H1 (cell line): ENCODE measurements at regions not wholly inside any gene's neighbourhood (a gene's known extent, or its start where the extent isn't known, plus 50 kb on each side); places are given as distances from the start of the nearest gene placed in this dataset.

ENCODE experiments used
- CTCF ChIA-PET: fragments of 300-600 bp; sonication (Branson Sonifier 250); formaldehyde crosslinking; loops from one replicate; lab custom pipeline; 2021; ENCODE audit not compliant: partially characterized antibody; lab: Charles Lee
- POLR2A ChIA-PET: fragments of 300-600 bp; sonication (Branson Sonifier 250); formaldehyde crosslinking; loops from one replicate; lab custom pipeline; 2021; ENCODE audit warnings: inconsistent platforms; ENCODE audit not compliant: partially characterized antibody; lab: Charles Lee
- DNase-seq, 2 experiments: peaks; one replicate each; pipeline versions ENCODE4 v3.0.0 to v3.0.0-alpha.2; 2010 to 2022; ENCODE audit warnings: low spot score in 2 of 2, low read depth in 1 of 2, mixed read lengths in 1 of 2
- FAIRE-seq: peaks from 2 replicates; lab custom pipeline; 2011; peaks lifted over from hg19 to GRCh38; lab: Jason Lieb, UNC
- H2AFZ ChIP-seq: 2 replicates; pipeline ENCODE4 v1.8.1; 2012; ENCODE audit warnings: low read length, inconsistent platforms
- H2AK5ac ChIP-seq: 2 replicates; pipeline ENCODE4 v1.6.1; 2013; ENCODE audit warnings: low read depth, low read length
- H2BK120ac ChIP-seq: replicated peaks from 2 replicates; pipeline ENCODE3; 2013; ENCODE audit warnings: low read depth, low read length, inconsistent platforms
- H2BK12ac ChIP-seq: 2 replicates; pipeline ENCODE4 v1.6.1; 2013; ENCODE audit warnings: low read depth, low read length
- H2BK15ac ChIP-seq: 2 replicates; pipeline ENCODE4 v1.6.1; 2013; ENCODE audit warnings: low read length
- H2BK20ac ChIP-seq: 2 replicates; pipeline ENCODE4 v1.6.1; 2013; ENCODE audit warnings: low read length
- H2BK5ac ChIP-seq: 2 replicates; pipeline ENCODE4 v1.6.1; 2013; ENCODE audit warnings: low read depth, low read length
- H3K14ac ChIP-seq: 2 replicates; pipeline ENCODE4 v1.6.1; 2013; ENCODE audit warnings: inconsistent platforms; ENCODE audit not compliant: insufficient read length
- H3K18ac ChIP-seq: 2 replicates; pipeline ENCODE4 v1.6.1; 2013; ENCODE audit warnings: low read length; ENCODE audit errors: extremely low read depth
- H3K23ac ChIP-seq: 2 replicates; pipeline ENCODE4 v1.6.1; 2013; ENCODE audit warnings: inconsistent platforms; ENCODE audit not compliant: insufficient read length
- H3K23me2 ChIP-seq: 2 replicates; pipeline ENCODE4 v1.6.1; 2013; ENCODE audit warnings: low read depth, low read length
- H3K27ac ChIP-seq: 2 replicates; pipeline ENCODE4 v1.6.1; 2011; ENCODE audit warnings: low read depth, low read length, inconsistent platforms
- H3K27me3 ChIP-seq, 4 experiments: replicated peaks in 1 of 4; 1 replicate in 1 of 4; 2 replicates in 3 of 4; pipeline versions ENCODE4 v1.6.1 to v1.8.1; 2011 to 2013; ENCODE audit warnings: low read length in 3 of 4, mild to moderate bottlenecking in 3 of 4, inconsistent platforms in 2 of 4, mixed read lengths in 2 of 4, moderate library complexity in 1 of 4; ENCODE audit not compliant: control insufficient read depth in 3 of 4, insufficient read depth in 3 of 4; ENCODE audit errors: extremely low read depth in 1 of 4
- H3K36me3 ChIP-seq, 4 experiments: 2 replicates each; pipeline versions ENCODE4 v1.6.1 to v1.8.1; 2011 to 2013; ENCODE audit warnings: mild to moderate bottlenecking in 4 of 4, low read length in 3 of 4, moderate library complexity in 2 of 4, control low read depth in 1 of 4, inconsistent platforms in 1 of 4; ENCODE audit not compliant: insufficient read depth in 4 of 4, control insufficient read depth in 2 of 4
- H3K4ac ChIP-seq: replicated peaks from 2 replicates; pipeline ENCODE3; 2013; ENCODE audit warnings: low read length, low read depth, mixed read lengths, inconsistent platforms; ENCODE audit not compliant: insufficient read length
- H3K4me1 ChIP-seq, 4 experiments: replicated peaks in 1 of 4; 1 replicate in 1 of 4; 2 replicates in 3 of 4; pipeline versions ENCODE4 v1.6.1 to v1.8.1; 2011 to 2013; ENCODE audit warnings: low read length in 3 of 4, inconsistent platforms in 2 of 4, mixed read lengths in 1 of 4; ENCODE audit not compliant: insufficient read depth in 4 of 4, control insufficient read depth in 3 of 4
- H3K4me2 ChIP-seq, 2 experiments: 2 replicates each; pipeline versions ENCODE4 v1.6.1 to v1.8.1; 2011 to 2013; ENCODE audit warnings: low read depth in 2 of 2, low read length in 2 of 2, control low read depth in 1 of 2, inconsistent platforms in 1 of 2, mild to moderate bottlenecking in 1 of 2; ENCODE audit not compliant: insufficient read depth in 1 of 2
- H3K4me3 ChIP-seq, 4 experiments: fragments of 200-600, 300-600 bp in 1 of 4; sonication (generic), shearing (Covaris generic), sonication (Bioruptor Twin) in 1 of 4; 2 replicates each; pipeline versions ENCODE4 v1.5.1 to v1.8.1; 2011 to 2016; ENCODE audit warnings: low read length in 4 of 4, low read depth in 3 of 4, control low read depth in 2 of 4, inconsistent platforms in 2 of 4, mild to moderate bottlenecking in 2 of 4, mixed read lengths in 1 of 4, moderate library complexity in 1 of 4; ENCODE audit not compliant: insufficient read depth in 2 of 4; ENCODE audit errors: extremely low read depth in 1 of 4
- H3K56ac ChIP-seq: replicated peaks from 2 replicates; pipeline ENCODE3; 2013; ENCODE audit warnings: low read depth, mild to moderate bottlenecking, mixed read lengths, low read length, inconsistent platforms; ENCODE audit not compliant: insufficient read length
- H3K79me1 ChIP-seq: 2 replicates; pipeline ENCODE4 v1.6.1; 2013; ENCODE audit warnings: low read depth, low read length, control low read depth
- H3K79me2 ChIP-seq, 2 experiments: 2 replicates each; pipeline versions ENCODE4 v1.6.1 to v1.8.1; 2012 to 2013; ENCODE audit warnings: low read length in 2 of 2, mild to moderate bottlenecking in 2 of 2, inconsistent platforms in 1 of 2; ENCODE audit not compliant: insufficient read depth in 2 of 2, control insufficient read depth in 1 of 2
- H3K9ac ChIP-seq, 4 experiments: replicated peaks in 1 of 4; 1 replicate in 1 of 4; 2 replicates in 3 of 4; pipeline versions ENCODE4 v1.6.1 to v1.8.1; 2011 to 2013; ENCODE audit warnings: low read depth in 3 of 4, low read length in 3 of 4, control low read depth in 2 of 4, mild to moderate bottlenecking in 2 of 4, moderate library complexity in 2 of 4, inconsistent platforms in 1 of 4; ENCODE audit errors: extremely low read depth in 1 of 4
- H3K9me3 ChIP-seq, 2 experiments: 2 replicates each; pipeline versions ENCODE4 v1.6.1 to v1.8.1; 2012 to 2013; ENCODE audit warnings: mild to moderate bottlenecking in 2 of 2, moderate library complexity in 2 of 2, control low read depth in 1 of 2, inconsistent platforms in 1 of 2, low read depth in 1 of 2, low read length in 1 of 2, mixed read lengths in 1 of 2; ENCODE audit not compliant: insufficient read depth in 2 of 2
- H4K20me1 ChIP-seq, 2 experiments: replicated peaks in 1 of 2; 2 replicates each; pipeline versions ENCODE3 to v1.8.1; 2011 to 2013; ENCODE audit warnings: inconsistent platforms in 2 of 2, low read length in 2 of 2, mild to moderate bottlenecking in 1 of 2; ENCODE audit not compliant: insufficient read depth in 2 of 2, control insufficient read depth in 1 of 2
- H4K5ac ChIP-seq: 2 replicates; pipeline ENCODE4 v1.6.1; 2013; ENCODE audit warnings: low read length, low read depth, mixed read lengths, inconsistent platforms; ENCODE audit not compliant: insufficient read length
- H4K8ac ChIP-seq: 2 replicates; pipeline ENCODE4 v1.8.0; 2013; ENCODE audit warnings: mild to moderate bottlenecking, moderate library complexity, low read length, inconsistent platforms; ENCODE audit not compliant: insufficient read depth; ENCODE audit errors: extremely low read depth
- H4K91ac ChIP-seq: replicated peaks from 2 replicates; pipeline ENCODE3; 2013; ENCODE audit warnings: low read length, mixed read lengths, inconsistent platforms; ENCODE audit not compliant: insufficient read length
- CBX8 ChIP-seq: fragments of 300-800, 300-1000 bp; sonication (generic); IDR thresholded peaks from 2 replicates; pipeline ENCODE4 v1.7.1; 2016; ENCODE audit warnings: low read depth, low read length, borderline replicate concordance
- CHD1 ChIP-seq: IDR thresholded peaks from 2 replicates; pipeline ENCODE4 v1.6.1; 2012; ENCODE audit warnings: low read depth, low read length, improper control_type of control experiment
- CHD2 ChIP-seq: IDR thresholded peaks from 2 replicates; pipeline ENCODE4 v1.6.1; 2012; ENCODE audit warnings: low read length, improper control_type of control experiment
- KDM1A ChIP-seq: fragments of 200-600, 300-600 bp; sonication (generic); IDR thresholded peaks from 2 replicates; pipeline ENCODE4 v1.7.1; 2016; ENCODE audit warnings: mild to moderate bottlenecking, low read length, borderline replicate concordance
- KDM5A ChIP-seq: fragments of 200-600 bp; IDR thresholded peaks from 2 replicates; pipeline ENCODE4 v1.7.1; 2012; ENCODE audit warnings: mild to moderate bottlenecking, low read length, inconsistent platforms, mixed read lengths
- PHF8 ChIP-seq: fragments of 200-600 bp; sonication (generic); conservative IDR thresholded peaks from 2 replicates; pipeline ENCODE4 v1.7.1; 2012; ENCODE audit warnings: low read depth, mild to moderate bottlenecking, inconsistent platforms, low read length, moderate library complexity
- RAD21 ChIP-seq, 2 experiments: IDR thresholded peaks in 1 of 2; conservative IDR thresholded peaks in 1 of 2; 2 replicates each; pipeline ENCODE4 v1.6.1; 2011; ENCODE audit warnings: low read depth in 2 of 2, low read length in 2 of 2, improper control_type of control experiment in 1 of 2, inconsistent platforms in 1 of 2, mild to moderate bottlenecking in 1 of 2, moderate library complexity in 1 of 2
- TAF7 ChIP-seq: optimal IDR thresholded peaks from 2 replicates; pipeline ENCODE3; 2011; ENCODE audit warnings: low read depth, mild to moderate bottlenecking, inconsistent platforms, low read length, moderate library complexity, borderline replicate concordance
- TEAD4 ChIP-seq: IDR thresholded peaks from 2 replicates; pipeline ENCODE4 v1.6.1; 2012; ENCODE audit warnings: low read depth, low read length, inconsistent platforms, mixed read lengths
- WGBS, 2 experiments: shearing (Covaris generic) in 1 of 2; methylation state at CpG; one replicate each; pipeline versions ENCODE4 v1.1.6 to v1.1.7; 2013 to 2015; ENCODE audit warnings: low lambda C conversion rate in 2 of 2, mixed read lengths in 2 of 2, inconsistent platforms in 1 of 2, low coverage in 1 of 2, missing lambda C conversion rate in 1 of 2; ENCODE audit not compliant: insufficient replicate concordance in 2 of 2, insufficient coverage in 1 of 2, insufficient read length in 1 of 2; ENCODE audit errors: extremely low coverage in 1 of 2, missing lambda C conversion rate in 1 of 2; 5-methylcytosine and 5-hydroxymethylcytosine counted together
- TF ChIP-seq, protein P1 (sequence below): IDR thresholded peaks from 2 replicates; pipeline ENCODE4 v1.6.1; 2011; ENCODE audit warnings: low read length, improper control_type of control experiment

DNA sequence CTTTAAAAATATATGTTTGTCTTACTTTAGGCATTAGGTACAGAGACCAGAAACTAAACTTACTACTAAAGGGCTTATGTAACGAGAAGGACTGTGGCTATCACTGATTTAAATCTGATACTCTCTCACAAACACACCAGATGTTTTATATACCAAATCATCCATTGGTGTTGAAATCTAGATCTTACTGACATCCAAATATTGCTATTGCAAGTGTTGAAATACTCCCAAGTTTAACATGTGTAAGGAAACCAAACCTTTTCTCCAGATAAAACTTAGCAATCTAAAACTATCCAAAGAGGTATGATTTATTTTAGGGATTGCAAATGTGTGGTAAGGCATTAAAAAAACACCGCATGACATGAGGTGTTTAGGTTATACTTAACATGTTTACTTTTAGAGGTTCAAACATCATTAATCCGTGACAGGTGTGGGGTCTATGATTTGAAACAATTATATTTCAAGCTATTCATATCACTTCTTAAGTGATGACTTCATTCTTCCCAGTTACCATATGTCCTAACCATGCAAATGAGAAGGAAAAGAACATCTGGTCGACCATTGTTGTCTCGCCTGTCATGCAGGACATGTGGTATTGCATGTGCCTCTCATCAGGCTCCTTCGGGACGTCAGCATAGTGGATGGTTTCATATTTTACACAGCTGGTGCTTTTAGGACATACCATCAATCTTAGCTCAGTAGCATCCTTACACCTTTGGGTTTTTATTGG, 168.3 kb upstream of the SPACA1 start:
- H3K14ac ChIP-seq, result no peak overlapping the region
- TF ChIP-seq PHF8 (no peak), KDM5A (no peak), CHD1 (no peak), KDM1A (no peak), TEAD4 (no peak), RAD21 (IDR thresholded peaks at IDR 0.05 in 1 of 2, conservative IDR thresholded peaks at IDR 0.05 in 1 of 2; ENCODE audit: low read depth in 2 of 2, low read length in 2 of 2) (no peak), CBX8 (no peak), TAF7 (no peak), CHD2 (no peak)
- TF ChIP-seq, protein P1, sequence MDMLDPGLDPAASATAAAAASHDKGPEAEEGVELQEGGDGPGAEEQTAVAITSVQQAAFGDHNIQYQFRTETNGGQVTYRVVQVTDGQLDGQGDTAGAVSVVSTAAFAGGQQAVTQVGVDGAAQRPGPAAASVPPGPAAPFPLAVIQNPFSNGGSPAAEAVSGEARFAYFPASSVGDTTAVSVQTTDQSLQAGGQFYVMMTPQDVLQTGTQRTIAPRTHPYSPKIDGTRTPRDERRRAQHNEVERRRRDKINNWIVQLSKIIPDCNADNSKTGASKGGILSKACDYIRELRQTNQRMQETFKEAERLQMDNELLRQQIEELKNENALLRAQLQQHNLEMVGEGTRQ, result no peak

More for the DNA sequence above, 168.3 kb upstream of the SPACA1 start:
- no peak overlapping the region for H3K4me2 ChIP-seq
- no peak overlapping the region for H2BK15ac ChIP-seq
- no peaks in the 10 kb centered on the region for H4K20me1 ChIP-seq
- H3K4me3 ChIP-seq, result no peak overlapping the region
- no peak overlapping the region for H2BK120ac ChIP-seq
- CTCF ChIA-PET, result no interaction called here
- no peak overlapping the region for H2BK20ac ChIP-seq
- POLR2A ChIA-PET, result no interaction called here
- H2BK5ac ChIP-seq, result no peak overlapping the region
- DNase-seq (no peak), FAIRE-seq (no peak)
- no peak overlapping the region for H3K4ac ChIP-seq
- H3K23me2 ChIP-seq, result no peaks in the 10 kb centered on the region
- H3K56ac ChIP-seq, result no peak overlapping the region
- H4K91ac ChIP-seq, result no peak overlapping the region
- H3K4me1 ChIP-seq, result peaks cover 0 to 3% (median 0%) of the 10 kb centered on the region in 4 experiments; a peak in 1 of 7 replicates
- H4K8ac ChIP-seq, result no peak overlapping the region
- H3K9me3 ChIP-seq, result no peaks in the 10 kb centered on the region
- H3K79me1 ChIP-seq, result no peaks in the 10 kb centered on the region
- no peak overlapping the region for H4K5ac ChIP-seq
- no peak overlapping the region for H3K27ac ChIP-seq
- no peak overlapping the region for H2AK5ac ChIP-seq
- no peaks in the 10 kb centered on the region for H3K27me3 ChIP-seq
- 94% methylated on average over 7 of the region's 7 CpGs; no CpG with 5 or more reads in 1 of the 2 experiments for WGBS, 2 experiments
- H3K36me3 ChIP-seq, result no peaks in the 10 kb centered on the region
- no peak overlapping the region for H3K18ac ChIP-seq
- no peaks in the 10 kb centered on the region for H3K79me2 ChIP-seq
- H3K23ac ChIP-seq, result no peak overlapping the region
- no peak overlapping the region for H2BK12ac ChIP-seq
- no peak overlapping the region for H3K9ac ChIP-seq
- no peak overlapping the region for H2AFZ ChIP-seq
